CD14-positive monocyte (primary cell): ENCODE measurements at regions not wholly inside any gene's neighbourhood (a gene's known extent, or its start where the extent isn't known, plus 50 kb on each side); places are given as distances from the start of the nearest gene placed in this dataset.

Experiments used
- DNase-seq, 3 donors: peaks; one replicate each; pipeline ENCODE4 v3.0.0-alpha.2; 2011 to 2022
- H2AFZ ChIP-seq: 2 replicates; pipeline ENCODE4 v1.6.0; 2012; ENCODE audit warnings: mild to moderate bottlenecking, low read depth, low read length, inconsistent platforms; ENCODE audit not compliant: insufficient read depth, poor library complexity, severe bottlenecking
- H3K27ac ChIP-seq, 2 donors: 1 replicate in 1 of 2; 2 replicates in 1 of 2; pipeline ENCODE4 v1.5.1; 2012 to 2013; ENCODE audit warnings: low read length in 2 of 2, control low read depth in 1 of 2, inconsistent platforms in 1 of 2, low read depth in 1 of 2, mild to moderate bottlenecking in 1 of 2
- H3K27me3 ChIP-seq, 2 donors: one replicate each; pipeline versions ENCODE4 v1.6.0 to v1.6.1; 2011 to 2013; ENCODE audit warnings: low read length in 2 of 2; ENCODE audit not compliant: control insufficient read depth in 2 of 2, insufficient read depth in 2 of 2
- H3K36me3 ChIP-seq, 2 donors: replicated peaks in 1 of 2; 1 replicate in 1 of 2; 2 replicates in 1 of 2; pipeline versions ENCODE4 v1.5.1 to v1.6.1; 2012 to 2013; ENCODE audit warnings: low read length in 2 of 2, control low read depth in 1 of 2, inconsistent platforms in 1 of 2, mild to moderate bottlenecking in 1 of 2; ENCODE audit not compliant: insufficient read depth in 2 of 2, control insufficient read depth in 1 of 2
- H3K4me1 ChIP-seq, 2 donors: 1 replicate in 1 of 2; 2 replicates in 1 of 2; pipeline versions ENCODE4 v1.5.1 to v1.6.1; 2012 to 2013; ENCODE audit warnings: low read length in 2 of 2, control low read depth in 1 of 2, inconsistent platforms in 1 of 2, mild to moderate bottlenecking in 1 of 2, moderate library complexity in 1 of 2; ENCODE audit not compliant: insufficient read depth in 2 of 2, control insufficient read depth in 1 of 2
- H3K4me2 ChIP-seq: replicated peaks from 2 replicates; pipeline ENCODE3; 2012; ENCODE audit warnings: low read length, moderate library complexity, mild to moderate bottlenecking; ENCODE audit not compliant: poor library complexity, severe bottlenecking; ENCODE audit errors: extremely low read depth
- H3K4me3 ChIP-seq, 3 experiments: fragments of 200-600 bp in 1 of 3; sonication (generic) in 1 of 3; replicated peaks in 1 of 3; 1 replicate in 2 of 3; 2 replicates in 1 of 3; pipeline ENCODE4 v1.5.1; 2011 to 2013; ENCODE audit warnings: low read length in 3 of 3, mild to moderate bottlenecking in 3 of 3, control low read depth in 2 of 3, low read depth in 2 of 3, inconsistent platforms in 1 of 3, moderate library complexity in 1 of 3
- H3K79me2 ChIP-seq: 2 replicates; pipeline ENCODE4 v1.6.0; 2012; ENCODE audit warnings: mild to moderate bottlenecking, control low read depth, inconsistent platforms, low read length, moderate library complexity; ENCODE audit not compliant: insufficient read depth
- H3K9ac ChIP-seq: 2 replicates; pipeline ENCODE4 v1.6.0; 2017; ENCODE audit warnings: low read length, mild to moderate bottlenecking; ENCODE audit not compliant: insufficient read depth, poor library complexity, severe bottlenecking
- H3K9me3 ChIP-seq, 2 donors: replicated peaks in 1 of 2; 1 replicate in 1 of 2; 2 replicates in 1 of 2; pipeline versions ENCODE4 v1.5.1 to v1.6.1; 2012 to 2013; ENCODE audit warnings: low read length in 2 of 2, control low read depth in 1 of 2; ENCODE audit not compliant: control insufficient read depth in 1 of 2, insufficient read depth in 1 of 2
- H4K20me1 ChIP-seq: 2 replicates; pipeline ENCODE4 v1.6.0; 2012; ENCODE audit warnings: mild to moderate bottlenecking, low read length, control low read depth, moderate library complexity; ENCODE audit not compliant: insufficient read depth
- H3K27ac Mint-ChIP-seq, 7 donors: one replicate each; pipeline ENCODE4 v1.8.0; 2020; ENCODE audit warnings: mild to moderate bottlenecking in 7 of 7, mixed read lengths in 7 of 7, moderate library complexity in 6 of 7, inconsistent platforms in 2 of 7
- H3K27me3 Mint-ChIP-seq, 3 donors: one replicate each; pipeline ENCODE4 v1.8.0; 2021 to 2022; ENCODE audit warnings: low read depth in 3 of 3, mild to moderate bottlenecking in 3 of 3, mixed read lengths in 3 of 3, moderate library complexity in 3 of 3, inconsistent platforms in 1 of 3
- H3K36me3 Mint-ChIP-seq, 2 donors: one replicate each; pipeline ENCODE4 v1.8.0; 2020; ENCODE audit warnings: mixed read lengths in 2 of 2, inconsistent platforms in 1 of 2, mild to moderate bottlenecking in 1 of 2
- H3K4me1 Mint-ChIP-seq: one replicate; pipeline ENCODE4 v1.8.0; 2020; ENCODE audit warnings: mild to moderate bottlenecking, mixed read lengths
- H3K4me3 Mint-ChIP-seq, 2 donors: one replicate each; pipeline ENCODE4 v1.8.0; 2020; ENCODE audit warnings: mild to moderate bottlenecking in 2 of 2, mixed read lengths in 2 of 2, moderate library complexity in 1 of 2
- H3K9me3 Mint-ChIP-seq, 7 donors: one replicate each; pipeline ENCODE4 v1.8.0; 2020 to 2022; ENCODE audit warnings: mixed read lengths in 7 of 7, mild to moderate bottlenecking in 6 of 7, moderate library complexity in 6 of 7, inconsistent platforms in 2 of 7
- CTCF ChIP-seq: fragments of 200-600 bp; IDR thresholded peaks from one replicate; pipeline ENCODE4 v1.8.0; 2022; ENCODE audit warnings: antibody characterized with exemption, mild to moderate bottlenecking
- WGBS: methylation state at CpG from one replicate; pipeline ENCODE4 v1.1.5; 2013; ENCODE audit warnings: missing lambda C conversion rate; ENCODE audit not compliant: insufficient coverage; 5-methylcytosine and 5-hydroxymethylcytosine counted together
- intact Hi-C, 2 donors: fragments of 100-400 bp; cut with micrococcal nuclease; formaldehyde crosslinking; loops; one replicate each; pipeline versions ENCODE4 v1.15.0 to v1.15.1; 2023

- Mint-ChIP-seq H3K4me1 (no peaks in the 10 kb centered on the region), H3K27me3 (no peaks in the 10 kb centered on the region), H3K27ac (no peak overlapping the region), H3K36me3 (no peaks in the 10 kb centered on the region), H3K4me3 (no peak overlapping the region), H3K9me3 (peaks cover 0 to 2% (median 0%) of the 10 kb centered on the region in 7 donors)
- H4K20me1 ChIP-seq, result no peaks in the 10 kb centered on the region
- H3K4me1 ChIP-seq, result no peaks in the 10 kb centered on the region
- H3K9me3 ChIP-seq, result no peaks in the 10 kb centered on the region
- no peak overlapping the region for H3K9ac ChIP-seq
- no peak overlapping the region for H2AFZ ChIP-seq
- no CpG with 5 or more reads among the region's 1 CpG for WGBS
- intact Hi-C loops, result no loop called here
- no peaks in the 10 kb centered on the region for H3K79me2 ChIP-seq
- no peak for TF ChIP-seq CTCF
- DNase-seq, result no peak
- no peak overlapping the region for H3K27ac ChIP-seq
- H3K4me2 ChIP-seq, result no peak overlapping the region
- H3K36me3 ChIP-seq, result no peaks in the 10 kb centered on the region
- H3K27me3 ChIP-seq, result no peaks in the 10 kb centered on the region
- H3K4me3 ChIP-seq, result no peak overlapping the region
Measured at GRCh38 chr11:26134053-26134452, 197.9 kb upstream of the ANO3 start.

- Histone ChIP-seq H3K36me3 (no peaks in the 10 kb centered on the region), H3K4me2 (no peak overlapping the region), H2AFZ (no peak overlapping the region), H3K79me2 (no peaks in the 10 kb centered on the region), H4K20me1 (no peaks in the 10 kb centered on the region), H3K9ac (no peak overlapping the region), H3K9me3 (no peaks in the 10 kb centered on the region), H3K27ac (no peak overlapping the region), H3K4me3 (no peak overlapping the region), H3K4me1 (no peaks in the 10 kb centered on the region), H3K27me3 (no peaks in the 10 kb centered on the region)
- no peak for TF ChIP-seq CTCF
- DNase-seq, result no peak
- no peaks in the 10 kb centered on the region for H3K27me3 Mint-ChIP-seq
- no CpG with 5 or more reads among the region's 6 CpGs for WGBS
- no peak overlapping the region for H3K4me3 Mint-ChIP-seq
- H3K4me1 Mint-ChIP-seq, result no peaks in the 10 kb centered on the region
- no peak overlapping the region for H3K27ac Mint-ChIP-seq
- no peaks in the 10 kb centered on the region for H3K36me3 Mint-ChIP-seq
- intact Hi-C loops, result no loop called here
- H3K9me3 Mint-ChIP-seq, result peaks cover 0 to 2% (median 0%) of the 10 kb centered on the region in 7 donors
Measured at GRCh38 chr11:26134481-26135355, 197.2 kb upstream of the ANO3 start.
